Neuronal stem cell (in vitro differentiated cells): ENCODE measurements at regions not wholly inside any gene's neighbourhood (a gene's known extent, or its start where the extent isn't known, plus 50 kb on each side); places are given as distances from the start of the nearest gene placed in this dataset.
"Not testable (repeated sequence)": the region's sequence is repeated elsewhere in the genome, so short reads cannot be mapped to it uniquely, and the experiment has no call there.

Experiments used
- DNase-seq: peaks from one replicate; pipeline ENCODE4 v3.0.0-alpha.2; 2013; ENCODE audit warnings: low spot score
- H2AFZ ChIP-seq: one replicate; pipeline ENCODE4 v1.6.1; 2013; ENCODE audit warnings: mild to moderate bottlenecking, low read length, inconsistent platforms
- H2AK5ac ChIP-seq: 2 replicates; pipeline ENCODE4 v1.6.1; 2013; ENCODE audit warnings: low read depth, mild to moderate bottlenecking, inconsistent platforms, low read length, moderate library complexity, mixed read lengths
- H2BK120ac ChIP-seq: 2 replicates; pipeline ENCODE4 v1.6.1; 2013; ENCODE audit warnings: low read depth, mild to moderate bottlenecking, inconsistent platforms, low read length, moderate library complexity, mixed read lengths
- H2BK12ac ChIP-seq: one replicate; pipeline ENCODE4 v1.6.1; 2013; ENCODE audit warnings: low read length, inconsistent platforms
- H2BK15ac ChIP-seq: 2 replicates; pipeline ENCODE4 v1.6.1; 2013; ENCODE audit warnings: mild to moderate bottlenecking, low read length, inconsistent platforms, mixed read lengths
- H2BK5ac ChIP-seq: one replicate; pipeline ENCODE4 v1.6.1; 2013; ENCODE audit warnings: inconsistent platforms, mild to moderate bottlenecking, low read length, moderate library complexity
- H3K14ac ChIP-seq: one replicate; pipeline ENCODE4 v1.6.1; 2013; ENCODE audit warnings: low read length, inconsistent platforms
- H3K18ac ChIP-seq: 2 replicates; pipeline ENCODE4 v1.6.1; 2013; ENCODE audit warnings: low read length, inconsistent platforms
- H3K23ac ChIP-seq: 2 replicates; pipeline ENCODE4 v1.6.1; 2013; ENCODE audit warnings: low read depth, mild to moderate bottlenecking, mixed read lengths, low read length, inconsistent platforms; ENCODE audit not compliant: poor library complexity
- H3K27ac ChIP-seq: replicated peaks from 3 replicates; pipeline ENCODE4 v1.5.1; 2013; ENCODE audit warnings: low read length, inconsistent platforms
- H3K27me3 ChIP-seq, 3 experiments: 2 replicates each; pipeline ENCODE4 v1.6.1; 2013; ENCODE audit warnings: low read length in 3 of 3, mild to moderate bottlenecking in 2 of 3, inconsistent platforms in 1 of 3, low read depth in 1 of 3, mixed read lengths in 1 of 3, moderate library complexity in 1 of 3; ENCODE audit not compliant: control insufficient read depth in 3 of 3, insufficient read depth in 3 of 3
- H3K36me3 ChIP-seq, 2 donors: replicated peaks in 1 of 2; 2 replicates each; pipeline ENCODE4 v1.6.1; 2013; ENCODE audit warnings: low read length in 2 of 2; ENCODE audit not compliant: control insufficient read depth in 2 of 2, insufficient read depth in 2 of 2
- H3K4ac ChIP-seq: 2 replicates; pipeline ENCODE4 v1.6.1; 2013; ENCODE audit warnings: inconsistent platforms, mild to moderate bottlenecking, low read length, moderate library complexity
- H3K4me1 ChIP-seq, 2 donors: 1 replicate in 1 of 2; 2 replicates in 1 of 2; pipeline ENCODE4 v1.6.1; 2013; ENCODE audit warnings: low read length in 2 of 2, low read depth in 1 of 2; ENCODE audit not compliant: control insufficient read depth in 2 of 2, insufficient read depth in 1 of 2
- H3K4me2 ChIP-seq: one replicate; pipeline ENCODE4 v1.6.1; 2013; ENCODE audit warnings: mild to moderate bottlenecking, low read length, inconsistent platforms; ENCODE audit not compliant: insufficient read depth, poor library complexity, severe bottlenecking
- H3K4me3 ChIP-seq, 2 donors: 2 replicates each; pipeline ENCODE4 v1.5.1; 2013; ENCODE audit warnings: low read length in 2 of 2, mild to moderate bottlenecking in 2 of 2, inconsistent platforms in 1 of 2, moderate library complexity in 1 of 2
- H3K79me1 ChIP-seq: one replicate; pipeline ENCODE4 v1.6.1; 2013; ENCODE audit warnings: low read depth, mild to moderate bottlenecking, inconsistent platforms, low read length, moderate library complexity
- H3K9ac ChIP-seq: one replicate; pipeline ENCODE4 v1.6.1; 2013; ENCODE audit warnings: mild to moderate bottlenecking, low read depth, low read length, inconsistent platforms; ENCODE audit not compliant: poor library complexity
- H3K9me3 ChIP-seq, 2 donors: replicated peaks in 1 of 2; 2 replicates each; pipeline versions ENCODE3 to v1.6.1; 2013; ENCODE audit warnings: low read length in 2 of 2, mild to moderate bottlenecking in 2 of 2, inconsistent platforms in 1 of 2, low read depth in 1 of 2, mixed read lengths in 1 of 2, moderate library complexity in 1 of 2; ENCODE audit not compliant: control insufficient read depth in 2 of 2, insufficient read depth in 1 of 2
- H4K8ac ChIP-seq: one replicate; pipeline ENCODE4 v1.6.1; 2013; ENCODE audit warnings: low read depth, mild to moderate bottlenecking, inconsistent platforms, low read length, moderate library complexity
- H4K91ac ChIP-seq: one replicate; pipeline ENCODE4 v1.6.1; 2013; ENCODE audit warnings: low read length, low read depth, mild to moderate bottlenecking, inconsistent platforms; ENCODE audit not compliant: poor library complexity
- WGBS, 2 donors: extraction: QIAGEN DNeasy Blood & Tissue Kit; methylation state at CpG; one replicate each; pipeline ENCODE4 v1.1.7; 2013; ENCODE audit warnings: missing lambda C conversion rate in 2 of 2, mixed read lengths in 1 of 2; ENCODE audit not compliant: insufficient read length in 2 of 2, insufficient replicate concordance in 1 of 2; ENCODE audit errors: extremely low coverage in 2 of 2; 5-methylcytosine and 5-hydroxymethylcytosine counted together

DNA sequence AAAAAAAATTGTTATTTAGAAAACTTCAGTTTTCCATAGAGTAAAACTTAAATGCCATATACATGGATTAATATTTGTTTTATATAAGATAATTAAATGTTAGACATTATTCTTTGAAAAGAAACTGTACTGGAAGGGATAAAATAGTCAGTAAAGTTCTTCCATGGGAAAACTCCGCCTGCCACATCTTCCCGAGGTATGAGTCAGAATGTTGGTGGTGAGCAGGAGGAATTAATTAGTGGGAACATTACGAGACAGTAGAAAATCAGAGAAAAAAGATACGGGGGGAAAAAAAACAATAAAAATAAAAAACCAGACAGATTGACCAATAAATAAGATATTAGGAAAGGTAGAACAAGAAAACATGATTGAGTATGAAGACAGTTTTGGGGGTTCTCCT, 930.3 kb upstream of the C9orf72 start:
- Histone ChIP-seq H3K27ac (no peak overlapping the region), H3K23ac (no peak overlapping the region), H3K9me3 (peaks cover 0 to 1% of the 10 kb centered on the region in 2 donors), H2BK5ac (no peak overlapping the region), H3K4ac (no peak overlapping the region), H2BK15ac (no peak overlapping the region), H3K4me2 (no peak overlapping the region), H3K4me1 (no peaks in the 10 kb centered on the region), H2BK12ac (no peak overlapping the region), H3K79me1 (no peaks in the 10 kb centered on the region), H4K91ac (no peak overlapping the region), H3K18ac (no peak overlapping the region), H2AK5ac (no peak overlapping the region), H2BK120ac (no peak overlapping the region), H3K9ac (no peak overlapping the region), H3K36me3 (no peaks in the 10 kb centered on the region), H4K8ac (no peak overlapping the region), H2AFZ (no peak overlapping the region), H3K27me3 (no peaks in the 10 kb centered on the region), H3K4me3 (no peak overlapping the region), H3K14ac (no peak overlapping the region)
- no peak for DNase-seq
- WGBS, 2 donors = no CpG with 5 or more reads among the region's 4 CpGs

DNA sequence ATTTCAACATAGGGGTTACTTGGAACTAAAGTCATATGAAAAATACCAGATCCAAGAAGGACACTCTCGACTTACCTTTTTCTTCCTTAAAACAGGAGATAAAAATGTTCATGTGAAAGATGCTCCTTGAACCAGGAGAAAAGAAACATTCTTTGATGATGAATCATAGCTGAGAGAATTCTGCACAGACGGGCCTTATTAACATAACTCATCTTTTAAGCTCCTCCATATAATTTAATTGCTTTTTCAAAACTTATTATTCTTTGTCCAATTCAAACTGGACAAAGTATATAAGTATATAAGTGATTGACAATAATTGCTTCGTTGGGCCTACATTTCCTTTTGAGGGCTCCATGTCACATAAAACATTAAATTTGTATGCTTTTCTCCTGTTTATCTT, 945.2 kb upstream of the C9orf72 start:
- Histone ChIP-seq H3K27ac (no peak overlapping the region), H2BK15ac (no peak overlapping the region), H3K9me3 (peaks cover 0 to 2% of the 10 kb centered on the region in 2 donors), H3K79me1 (no peaks in the 10 kb centered on the region), H3K27me3 (no peaks in the 10 kb centered on the region), H3K36me3 (no peaks in the 10 kb centered on the region), H3K4me1 (no peaks in the 10 kb centered on the region), H3K4me3 (no peak overlapping the region), H3K23ac (no peak overlapping the region), H3K4ac (no peak overlapping the region), H3K4me2 (no peak overlapping the region), H2AK5ac (no peak overlapping the region), H4K91ac (no peak overlapping the region), H2BK5ac (no peak overlapping the region), H2BK120ac (no peak overlapping the region), H3K18ac (no peak overlapping the region), H2BK12ac (no peak overlapping the region), H3K9ac (no peak overlapping the region), H2AFZ (no peak overlapping the region), H3K14ac (no peak overlapping the region), H4K8ac (no peak overlapping the region)
- no CpG with 5 or more reads among the region's 3 CpGs for whole genome bisulfite sequencing, 2 donors
- DNase-seq = no peak

DNA sequence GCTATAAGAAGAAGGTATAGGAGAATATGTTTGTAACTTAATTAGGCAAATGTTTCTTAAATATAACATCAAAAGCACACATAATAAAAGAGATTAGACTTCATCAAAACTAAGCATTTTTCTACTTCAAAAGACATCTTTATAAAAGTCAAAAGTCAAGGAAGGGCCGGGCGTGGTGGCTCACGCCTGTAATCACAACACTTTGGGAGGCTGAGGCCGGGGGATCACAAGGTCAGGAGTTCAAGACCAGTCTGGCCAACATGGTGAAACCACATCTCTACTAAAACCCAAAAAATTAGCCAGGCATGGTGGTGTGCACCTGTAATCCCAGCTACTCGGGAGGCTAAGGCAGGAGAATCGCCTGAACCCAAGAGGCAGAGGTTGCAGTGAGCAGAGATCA, 951.0 kb upstream of the C9orf72 start:
- not testable (repeated sequence) for H3K79me1 ChIP-seq, H2BK12ac ChIP-seq, H2AK5ac ChIP-seq, H2BK120ac ChIP-seq, H3K36me3 ChIP-seq, DNase-seq, H3K9ac ChIP-seq, H3K4me3 ChIP-seq, H2BK15ac ChIP-seq, H3K4ac ChIP-seq, H3K23ac ChIP-seq, H4K8ac ChIP-seq, H2BK5ac ChIP-seq, H2AFZ ChIP-seq, H4K91ac ChIP-seq, H3K14ac ChIP-seq, H3K9me3 ChIP-seq, H3K27me3 ChIP-seq, H3K18ac ChIP-seq, H3K4me1 ChIP-seq, H3K4me2 ChIP-seq, H3K27ac ChIP-seq
- no CpG with 5 or more reads among the region's 6 CpGs for WGBS, 2 donors

DNA sequence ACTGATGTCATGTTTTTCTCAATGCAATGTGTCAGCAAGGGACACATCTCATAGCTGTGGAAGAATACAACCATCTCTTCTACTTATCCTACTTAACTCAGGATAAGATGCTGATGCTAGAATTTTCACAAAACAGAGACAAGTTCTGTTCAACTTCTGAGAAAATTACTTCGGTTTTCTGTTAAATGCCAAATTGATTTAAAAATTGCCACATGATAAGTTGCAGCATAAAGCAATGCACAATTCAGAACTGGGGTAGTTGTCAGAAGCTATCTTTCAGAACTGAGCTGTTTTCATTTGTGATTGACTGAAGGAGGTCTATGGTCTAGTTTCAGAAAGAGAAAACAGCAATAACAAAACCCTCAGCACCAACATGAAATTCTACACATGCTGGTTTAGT, 954.8 kb upstream of the C9orf72 start:
- WGBS, 2 donors = no CpG with 5 or more reads among the region's 1 CpG

More for the DNA sequence above, 954.8 kb upstream of the C9orf72 start:
- Histone ChIP-seq H2AK5ac (no peak overlapping the region), H2BK120ac (no peak overlapping the region), H3K18ac (no peak overlapping the region), H2BK15ac (no peak overlapping the region), H3K27me3 (no peaks in the 10 kb centered on the region), H3K4me3 (no peak overlapping the region), H4K8ac (no peak overlapping the region), H2BK5ac (no peak overlapping the region), H3K9ac (no peak overlapping the region), H3K14ac (no peak overlapping the region), H2BK12ac (no peak overlapping the region), H3K79me1 (no peaks in the 10 kb centered on the region), H3K27ac (no peak overlapping the region), H3K4ac (no peak overlapping the region), H3K4me2 (no peak overlapping the region), H3K23ac (no peak overlapping the region), H3K36me3 (peaks cover 0 to 3% of the 10 kb centered on the region in 2 donors), H2AFZ (no peak overlapping the region), H3K4me1 (no peaks in the 10 kb centered on the region), H3K9me3 (no peaks in the 10 kb centered on the region), H4K91ac (no peak overlapping the region)
- no peak for DNase-seq
